HG03558 (cell line): ENCODE measurements at regions not wholly inside any gene's neighbourhood (a gene's known extent, or its start where the extent isn't known, plus 50 kb on each side); places are given as distances from the start of the nearest gene placed in this dataset.

Experiments used
- ATAC-seq: cut with Tn5 transposase; IDR thresholded peaks from one replicate; pipeline ENCODE4 v1.9.1; 2021; ENCODE audit warnings: moderate number of reproducible peaks; ENCODE audit not compliant: unreplicated experiment; ENCODE audit errors: extremely low read depth

GRCh38 chr5:28110781-28111180 is 1072.4 kb upstream of the CDH9 start:
- ATAC-seq: no peak

GRCh38 chr5:28104080-28104479 is 1065.7 kb upstream of the CDH9 start:
- no peak for ATAC-seq

GRCh38 chr5:28084069-28084468 is 1045.7 kb upstream of the CDH9 start:
- ATAC-seq: no peak

DNA sequence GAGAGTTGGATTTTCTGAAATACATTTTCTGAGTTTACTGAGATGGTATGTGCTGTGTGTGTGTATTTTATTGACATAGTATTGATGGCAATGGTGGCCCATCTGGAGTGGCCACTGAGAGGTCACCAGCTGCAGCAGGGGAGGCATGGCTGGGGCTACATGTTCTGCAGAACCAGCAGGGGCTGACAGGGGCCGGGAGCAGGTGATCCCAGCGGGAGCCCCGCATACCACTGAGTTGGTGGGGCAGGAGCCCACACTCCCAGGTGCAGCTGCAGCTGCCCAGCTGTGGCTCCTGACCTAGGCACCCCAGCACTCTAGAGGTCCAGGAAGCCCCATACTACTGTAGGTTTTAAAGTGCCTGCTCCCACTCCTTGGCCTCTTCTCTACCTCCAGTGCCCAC is 1044.2 kb upstream of the CDH9 start:
- ATAC-seq: no peak

- no peak for ATAC-seq
These were observed 1039.2 kb upstream of the CDH9 start for GRCh38 chr5:28077291-28078240.

- no peak for ATAC-seq
These were observed 1028.5 kb upstream of the CDH9 start for GRCh38 chr5:28066856-28067255.

GRCh38 chr5:28065656-28066055 is 1027.3 kb upstream of the CDH9 start:
- ATAC-seq: no peak

DNA sequence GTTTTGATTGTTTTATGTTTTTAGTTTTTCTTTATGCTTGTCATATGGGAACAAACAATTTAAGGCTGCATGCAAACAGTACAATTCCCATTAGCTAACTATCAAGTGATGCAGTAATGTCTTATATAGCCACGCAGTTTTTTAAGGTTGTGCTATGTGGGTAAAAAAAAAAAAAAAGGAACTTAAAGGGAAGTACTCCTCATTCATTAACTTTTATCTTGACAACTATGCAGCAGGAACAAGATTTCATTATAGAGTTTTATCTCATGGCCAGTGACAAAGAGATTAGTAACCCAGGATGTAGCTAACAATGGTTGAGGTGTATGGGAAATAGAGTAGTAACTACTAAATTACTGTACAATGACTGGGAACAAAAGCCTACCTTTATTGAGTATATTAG is 1008.2 kb upstream of the CDH9 start:
- no peak for ATAC-seq

GRCh38 chr5:28027851-28028250 is 989.5 kb upstream of the CDH9 start:
- no peak for ATAC-seq

- ATAC-seq: no peak
These were observed 978.8 kb upstream of the CDH9 start for GRCh38 chr5:28017178-28017577.

GRCh38 chr5:28014779-28015178 is 976.4 kb upstream of the CDH9 start:
- no peak for ATAC-seq

DNA sequence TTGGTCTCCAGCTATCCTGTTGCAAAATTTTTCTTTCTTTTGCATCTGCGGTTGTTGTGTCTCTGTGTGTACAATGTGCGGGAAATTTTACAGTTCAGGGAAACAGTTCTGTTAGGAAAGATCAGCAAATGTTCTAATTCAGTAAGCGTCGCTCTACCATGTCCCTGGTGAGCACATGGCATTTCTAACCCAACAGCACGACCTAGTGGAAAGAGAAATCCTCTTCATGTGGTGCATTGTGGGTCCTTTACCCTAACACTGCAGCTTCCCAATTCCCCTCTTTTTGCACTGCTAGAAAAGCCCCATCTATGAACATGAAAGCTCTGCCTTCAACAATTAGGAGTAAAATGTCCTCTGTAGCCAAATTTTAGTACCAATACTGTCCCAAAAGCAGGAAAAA is 974.2 kb upstream of the CDH9 start:
- no peak for ATAC-seq

- no peak for ATAC-seq
These were observed 971.2 kb upstream of the CDH9 start for GRCh38 chr5:28009576-28009975.

GRCh38 chr5:27996665-27997064 is 958.3 kb upstream of the CDH9 start:
- no peak for ATAC-seq

- ATAC-seq: no peak
These were observed 957.5 kb upstream of the CDH9 start for GRCh38 chr5:27995867-27996266.

DNA sequence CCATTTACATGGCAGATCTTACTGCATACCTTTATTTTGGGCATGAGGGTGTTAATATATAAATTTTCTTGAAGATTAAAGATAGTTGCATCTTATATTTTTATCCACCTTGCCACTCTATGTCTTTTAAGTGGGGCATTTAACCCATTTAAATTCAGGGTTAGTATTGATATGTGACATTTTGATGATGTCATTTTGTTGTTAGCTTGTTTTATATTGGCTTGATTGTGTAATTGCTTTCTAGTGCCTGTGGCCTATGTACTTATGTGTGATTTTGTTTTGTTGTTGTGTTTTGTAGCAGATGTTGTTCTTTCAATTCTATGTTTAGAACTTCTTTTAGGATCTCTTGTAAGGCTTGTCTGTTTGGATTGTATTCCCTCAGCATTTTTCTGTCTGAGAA is 939.9 kb upstream of the CDH9 start:
- ATAC-seq: no peak

DNA sequence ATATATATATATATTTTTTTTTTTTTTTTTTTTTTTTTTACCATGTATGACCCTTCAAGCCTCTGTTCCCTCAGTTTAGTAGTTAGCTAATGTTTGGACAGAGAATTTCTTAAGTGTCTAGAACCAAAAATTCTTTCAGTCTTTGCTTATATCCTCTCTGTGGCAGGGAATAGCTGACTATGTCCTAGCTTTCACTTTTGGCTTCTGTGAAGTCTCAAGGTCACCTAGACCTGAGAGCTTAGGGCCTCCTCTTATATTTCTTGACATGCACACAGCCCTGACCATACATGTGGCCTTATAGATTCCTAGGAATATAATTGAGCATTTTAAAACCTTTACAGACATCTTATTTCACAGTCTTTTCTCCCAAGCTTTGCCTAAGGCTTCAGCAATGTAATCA is 930.8 kb upstream of the CDH9 start:
- ATAC-seq: no peak

GRCh38 chr5:27963050-27963783 is 924.8 kb upstream of the CDH9 start:
- ATAC-seq: no peak

GRCh38 chr5:27962198-27962597 is 923.8 kb upstream of the CDH9 start:
- ATAC-seq: no peak

DNA sequence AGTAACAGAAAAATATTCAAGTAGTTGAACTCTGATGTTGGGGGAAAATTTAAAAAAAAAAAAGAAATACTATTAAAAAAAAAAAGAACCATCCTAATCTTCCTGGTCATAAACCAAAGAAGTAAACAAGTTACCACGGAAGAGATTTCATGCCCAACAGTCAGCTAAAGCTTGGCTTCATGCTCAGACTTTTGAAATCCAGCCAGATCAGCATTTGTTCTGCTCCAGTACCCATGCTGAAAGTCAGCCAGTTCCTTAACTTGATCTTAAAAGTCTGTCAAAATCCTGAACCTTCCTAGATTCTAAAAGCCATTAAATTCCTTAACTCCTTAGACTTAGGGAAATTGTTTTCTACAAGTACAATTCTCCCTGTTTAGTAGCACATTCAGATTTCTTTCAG is 908.7 kb upstream of the CDH9 start:
- no peak for ATAC-seq

- ATAC-seq: no peak
These were observed 906.1 kb upstream of the CDH9 start for GRCh38 chr5:27944471-27944870.

- no peak for ATAC-seq
These were observed 900.6 kb upstream of the CDH9 start for GRCh38 chr5:27938989-27939388.
